HG03565 (cell line): ENCODE measurements at regions not wholly inside any gene's neighbourhood (a gene's known extent, or its start where the extent isn't known, plus 50 kb on each side); places are given as distances from the start of the nearest gene placed in this dataset.

Experiments
- ATAC-seq: cut with Tn5 transposase; IDR thresholded peaks from one replicate; pipeline ENCODE4 v1.9.1; 2021; ENCODE audit warnings: mild to moderate bottlenecking, moderate library complexity; ENCODE audit not compliant: unreplicated experiment

DNA sequence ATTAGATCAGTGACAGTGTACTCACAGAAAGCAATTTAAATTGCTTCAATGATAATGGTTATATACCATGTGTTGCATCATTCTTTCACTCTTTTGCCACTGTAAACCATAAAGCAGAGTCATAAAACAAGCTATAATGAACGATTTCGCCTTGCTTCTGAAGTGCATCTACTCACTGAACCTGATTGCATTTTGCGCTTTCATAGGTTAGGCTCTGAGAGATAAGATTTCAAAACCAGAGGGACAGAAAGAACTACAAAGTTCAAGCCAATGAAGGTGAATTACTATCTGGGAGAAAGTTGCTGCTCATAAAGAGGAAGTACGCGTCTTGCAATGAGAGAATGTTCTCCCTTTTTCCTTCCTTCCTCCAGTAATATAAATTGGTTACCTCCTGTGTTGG lies 412.7 kb downstream of the CETN3 start:
- ATAC-seq: no peak

DNA sequence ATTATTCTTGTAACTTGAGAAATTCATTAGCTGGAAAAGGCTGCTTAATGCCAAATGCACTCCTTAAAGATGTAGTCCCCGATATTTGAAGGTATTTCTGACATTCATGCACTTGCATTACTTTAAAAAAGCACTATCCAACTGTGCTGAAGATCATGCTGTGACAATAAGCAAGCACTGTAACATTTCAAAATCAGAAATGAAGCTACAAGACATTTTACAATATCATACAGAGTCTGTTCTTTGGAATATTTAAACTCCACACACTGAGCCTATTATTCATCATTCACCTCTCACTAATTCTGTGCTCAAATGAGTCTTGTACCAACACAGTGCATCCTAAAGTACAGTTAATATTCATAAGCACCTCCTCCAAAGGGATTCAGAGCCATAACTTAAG lies 413.2 kb downstream of the CETN3 start:
- ATAC-seq: no peak

DNA sequence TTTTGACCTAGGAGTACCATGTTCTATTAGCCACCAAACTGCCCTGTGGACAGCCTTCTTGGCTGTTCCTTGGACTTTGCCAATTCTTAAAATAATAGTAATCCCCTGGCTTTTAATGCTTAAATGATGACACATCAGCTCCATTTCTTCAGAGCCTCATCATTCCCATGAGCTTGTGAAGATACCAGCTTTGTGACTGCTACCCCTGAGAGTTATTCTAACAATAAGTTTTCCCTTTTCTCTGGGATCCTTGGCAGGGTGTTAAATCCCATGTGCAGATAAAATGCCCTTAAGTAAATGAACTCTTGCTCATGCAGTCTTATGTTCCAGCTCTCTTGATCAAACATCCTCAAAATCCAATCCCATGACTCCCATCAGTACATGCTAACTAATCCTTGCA lies 415.3 kb downstream of the CETN3 start:
- no peak for ATAC-seq

GRCh38 chr5:89992201-89992600 lies 417.4 kb downstream of the CETN3 start:
- ATAC-seq: no peak

GRCh38 chr5:89991592-89991991 lies 418.0 kb downstream of the CETN3 start:
- ATAC-seq: no peak

DNA sequence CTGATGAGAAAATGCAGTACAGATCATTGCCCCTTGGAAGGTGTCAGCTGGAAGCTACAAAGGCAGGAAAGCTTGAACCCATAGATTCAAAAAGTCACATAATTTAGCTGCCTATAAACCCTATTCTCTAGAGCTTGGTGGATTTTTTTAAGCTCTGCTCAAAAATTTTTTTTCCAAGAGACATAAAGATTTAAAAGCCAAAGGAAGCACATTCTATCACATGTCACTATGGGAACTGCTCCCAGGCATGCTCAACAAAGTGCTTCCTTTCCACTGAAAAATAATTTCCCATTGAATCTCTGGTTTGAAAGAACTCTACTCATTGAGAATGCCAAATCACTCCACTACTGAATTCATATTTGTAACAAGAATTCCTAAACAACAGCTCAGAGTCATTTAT lies 419.8 kb downstream of the CETN3 start:
- ATAC-seq: no peak

DNA sequence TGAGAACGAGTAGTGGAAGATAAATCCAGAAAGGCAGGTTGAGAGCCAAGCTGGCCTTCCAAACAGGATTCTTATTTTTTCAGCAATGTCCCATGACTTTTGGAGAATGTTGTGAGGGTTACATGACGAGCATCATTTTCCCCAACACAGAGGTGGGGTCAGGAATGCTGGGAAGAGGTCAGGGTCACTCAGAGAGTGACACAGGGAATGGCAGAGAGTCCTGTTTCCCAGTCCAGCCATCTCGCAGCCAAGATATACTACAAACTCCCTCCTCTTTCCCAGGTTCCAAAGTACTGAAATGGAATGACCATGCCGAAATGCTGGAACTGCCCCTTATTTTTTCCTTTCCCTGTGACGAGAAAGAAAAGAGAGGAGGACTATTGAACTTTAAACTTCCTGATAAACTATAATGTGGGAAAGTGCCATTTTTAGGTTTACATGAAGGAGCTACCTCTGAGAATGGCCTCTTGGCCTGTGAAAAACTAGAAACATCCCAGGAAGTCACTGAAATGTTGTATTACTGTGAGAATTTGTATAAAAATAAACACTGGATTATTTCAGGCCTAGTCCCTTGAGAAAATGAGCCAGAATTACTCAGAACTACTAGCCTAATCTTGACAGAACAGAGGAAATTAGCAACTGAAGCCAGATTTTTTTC lies 420.4 kb downstream of the CETN3 start:
- ATAC-seq: no peak

- ATAC-seq: no peak
Measured at GRCh38 chr5:89988129-89988810, 421.3 kb downstream of the CETN3 start.

- no peak for ATAC-seq
Measured at GRCh38 chr5:89983216-89983615, 426.3 kb downstream of the CETN3 start.

DNA sequence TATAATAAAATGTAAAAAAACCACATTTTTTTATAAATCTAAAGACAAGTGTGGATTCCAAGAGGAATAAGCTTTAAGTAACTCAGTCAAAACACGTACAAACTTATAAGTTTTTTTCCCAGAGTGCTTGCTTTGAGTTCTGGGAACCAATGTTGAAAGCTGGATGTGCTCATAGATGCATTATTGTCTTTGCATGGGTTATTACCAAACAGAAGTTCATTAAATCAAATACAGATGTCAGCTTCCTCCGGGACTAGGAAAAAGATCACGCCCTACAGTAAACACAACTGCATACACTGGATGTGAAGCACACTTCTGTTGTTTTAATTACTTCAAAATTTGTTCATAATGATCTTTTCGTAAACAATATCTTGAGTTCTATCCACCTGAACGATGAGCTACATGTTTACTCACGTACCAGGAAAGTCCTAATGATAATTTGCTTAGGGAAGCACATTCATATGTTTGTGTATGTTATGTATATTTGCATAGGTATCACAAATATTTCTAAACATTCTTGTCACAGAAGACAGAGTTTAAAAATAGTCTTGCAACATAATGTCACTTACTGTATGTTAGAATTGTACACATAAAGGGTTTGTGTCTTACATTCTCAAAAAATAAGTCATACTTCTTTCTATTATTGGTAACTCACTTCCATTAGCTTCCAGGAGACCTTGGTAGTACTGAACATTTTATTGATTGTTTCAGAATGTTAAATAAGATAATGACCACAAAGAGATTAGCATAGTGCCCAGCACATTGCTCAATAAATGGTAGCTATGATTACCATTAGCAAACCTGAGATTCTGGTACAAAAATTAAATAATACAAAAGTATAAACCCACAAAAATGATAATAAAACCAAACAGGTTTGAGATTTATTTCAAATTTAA lies 427.4 kb downstream of the CETN3 start:
- no peak for ATAC-seq

GRCh38 chr5:89981021-89981420 lies 428.5 kb downstream of the CETN3 start:
- ATAC-seq: no peak

GRCh38 chr5:89973516-89973915 lies 436.0 kb downstream of the CETN3 start:
- ATAC-seq: no peak

DNA sequence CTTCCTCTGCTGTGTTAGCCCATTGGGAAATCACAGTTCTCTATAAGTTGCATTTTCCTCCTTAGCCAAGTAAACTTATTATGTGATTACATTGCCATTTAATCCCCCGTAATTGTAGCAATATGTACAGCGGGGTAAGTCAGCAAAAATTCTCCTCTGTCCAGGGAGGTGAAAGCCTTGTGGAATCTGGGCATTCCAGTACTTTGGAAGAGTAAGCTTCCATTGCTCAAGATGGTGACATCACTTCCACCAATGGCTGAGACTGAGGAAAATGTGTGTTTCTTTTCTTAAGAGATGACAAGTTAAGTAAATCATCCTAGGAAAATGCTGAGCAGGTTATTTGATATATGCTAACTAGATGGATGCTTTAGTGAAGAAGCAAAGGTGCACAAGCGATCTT lies 436.7 kb downstream of the CETN3 start:
- ATAC-seq: no peak

GRCh38 chr5:89968958-89969381 lies 440.6 kb downstream of the CETN3 start:
- ATAC-seq: no peak

DNA sequence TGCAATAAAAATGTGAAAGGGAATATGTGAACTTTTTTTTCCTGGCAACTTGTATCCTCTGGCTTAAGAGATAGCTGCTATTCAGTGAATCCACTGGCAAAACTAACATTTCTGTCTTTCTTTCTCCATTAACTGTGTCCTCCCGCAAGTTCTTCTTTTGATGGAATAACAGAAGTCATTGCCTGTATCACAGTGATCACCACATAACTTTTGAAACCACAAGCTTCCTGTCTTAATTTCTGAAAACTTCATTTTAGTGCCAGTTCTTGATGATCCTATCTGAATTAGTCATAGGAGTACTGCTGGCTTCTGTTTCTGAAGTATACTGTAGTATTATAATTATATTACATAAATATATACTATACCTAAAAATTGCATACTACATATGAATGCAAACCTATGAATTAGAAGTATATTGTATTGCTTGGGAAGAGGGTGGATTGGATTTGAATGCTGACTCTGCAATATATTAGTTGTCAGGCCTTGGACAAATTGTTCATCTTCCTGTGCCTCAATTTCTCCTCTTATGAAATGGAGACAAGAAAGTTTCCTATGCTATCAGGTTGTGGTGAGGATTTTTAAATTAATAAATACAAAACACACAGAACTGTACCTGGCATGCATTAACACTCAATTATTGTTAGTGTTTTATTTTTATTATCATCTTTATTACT lies 441.6 kb downstream of the CETN3 start:
- no peak for ATAC-seq

GRCh38 chr5:89956838-89957237 lies 452.7 kb downstream of the CETN3 start:
- ATAC-seq: no peak

DNA sequence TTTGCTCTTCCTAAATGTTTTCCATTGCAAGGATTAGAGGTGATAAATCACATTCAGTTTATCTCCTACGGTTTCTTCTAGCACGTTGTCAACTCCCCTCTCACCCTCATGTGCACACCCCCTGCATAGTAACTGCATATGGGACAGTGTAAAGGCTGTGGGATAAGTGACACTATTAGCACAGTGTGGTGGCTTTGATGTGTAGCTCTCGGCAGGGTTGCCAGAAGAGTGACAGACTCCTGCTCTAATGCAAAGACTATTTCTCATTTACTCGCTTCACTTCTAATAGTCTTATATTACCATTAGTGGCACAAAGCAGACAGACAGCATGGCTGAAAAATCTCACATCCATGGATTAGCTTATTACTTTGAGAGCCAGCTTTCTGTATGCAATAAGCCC lies 454.6 kb downstream of the CETN3 start:
- no peak for ATAC-seq

- no peak for ATAC-seq
Measured at GRCh38 chr5:89951876-89952275, 457.7 kb downstream of the CETN3 start.

DNA sequence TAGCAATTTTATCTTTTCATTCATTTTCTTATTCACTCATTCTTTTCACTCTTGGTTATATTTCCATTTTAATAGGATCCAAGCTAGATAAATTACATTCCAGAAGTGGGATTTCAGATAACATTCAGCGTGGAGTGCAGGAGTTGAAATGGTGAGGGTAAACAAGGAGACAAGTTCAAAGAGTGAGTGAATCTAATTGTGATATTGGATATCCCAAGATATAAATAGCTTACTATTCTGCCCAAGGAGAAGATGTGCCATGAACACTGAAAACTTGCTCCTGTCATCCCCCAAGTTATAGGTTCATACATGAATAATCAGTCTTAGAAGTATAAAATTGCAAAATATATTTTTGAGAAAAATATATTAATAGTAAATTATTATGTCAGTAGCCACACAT lies 459.3 kb downstream of the CETN3 start:
- ATAC-seq: no peak

GRCh38 chr5:89948977-89949376 lies 460.6 kb downstream of the CETN3 start:
- peak; percentile 56 for ATAC-seq

DNA sequence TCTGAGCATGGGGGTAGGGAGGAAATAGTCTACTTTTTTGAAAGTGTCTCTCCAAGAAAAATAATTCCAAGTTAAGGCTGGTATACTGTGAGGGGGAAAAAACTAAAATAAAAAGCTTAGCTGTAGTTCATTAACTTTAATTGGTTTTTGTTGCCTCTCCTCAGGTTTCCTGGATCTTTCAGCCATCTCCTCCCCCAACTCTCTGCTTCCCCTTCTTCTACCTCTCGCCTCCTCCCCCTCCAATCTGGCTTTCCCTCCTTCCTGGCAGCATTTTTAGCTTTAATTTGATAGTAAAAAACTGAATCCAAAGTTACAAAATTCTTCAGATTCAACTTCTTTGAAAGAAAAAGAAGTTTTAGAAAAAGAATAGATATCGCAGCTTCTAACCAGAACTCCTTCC lies 462.6 kb downstream of the CETN3 start:
- ATAC-seq: no peak
